ENCODE measurements at regions not wholly inside any gene's neighbourhood (a gene's known extent, or its start where the extent isn't known, plus 50 kb on each side); places are given as distances from the start of the nearest gene placed in this dataset.

- no peak overlapping the region for H2AFZ ChIP-seq (ENCODE audit: low read depth)
- DNase-seq = no peak
- H3K9me3 ChIP-seq = no peaks in the 10 kb centered on the region
- TF ChIP-seq POLR2AphosphoS5 (IDR thresholded peaks at IDR 0.05; ENCODE audit: low read depth, low read length) = no peak
- TF ChIP-seq USF2 (IDR thresholded peaks at IDR 0.05; ENCODE audit: borderline replicate concordance, low read depth, low read length) = no peak
- no peak for TF ChIP-seq EZH2phosphoT487 (IDR thresholded peaks at IDR 0.05; ENCODE audit: borderline replicate concordance, low read depth)
- TF ChIP-seq JUND (IDR thresholded peaks at IDR 0.05) = no peak
- H3K4me1 ChIP-seq (ENCODE audit: control insufficient read depth in 1 of 2, insufficient read depth in 2 of 2, low read depth in 1 of 2, low read length in 1 of 2) = no peaks in the 10 kb centered on the region
- H3K9ac ChIP-seq = no peak overlapping the region
- ChIA-PET POLR2A (no interaction called here), CTCF (no interaction called here)
- WGBS (ENCODE audit: low lambda C conversion rate) = 33% methylated on average over 3 of the region's 3 CpGs
- H3K4me3 ChIP-seq (ENCODE audit: low read depth in 2 of 2, low read length in 1 of 2) = no peak overlapping the region
- no peak overlapping the region for H3K27ac ChIP-seq (ENCODE audit: low read depth in 2 of 2, low read length in 1 of 2)
- H3F3A ChIP-seq (replicated peaks; ENCODE audit: insufficient read depth) = no peaks in the 10 kb centered on the region
- H3K9me2 ChIP-seq = no peaks in the 10 kb centered on the region
- H3K36me3 ChIP-seq (replicated peaks in 1 of 2; ENCODE audit: control insufficient read depth in 1 of 2, insufficient read depth in 2 of 2, low read length in 1 of 2) = peaks cover 0 to under 1% of the 10 kb centered on the region in 2 experiments
- no peaks in the 10 kb centered on the region for H3K79me2 ChIP-seq (ENCODE audit: insufficient read depth)
- no peaks in the 10 kb centered on the region for H4K20me1 ChIP-seq (ENCODE audit: insufficient read depth)
- no peak overlapping the region for H3K4me2 ChIP-seq
- H3K27me3 ChIP-seq (ENCODE audit: insufficient read depth) = no peaks in the 10 kb centered on the region
Observed at GRCh38 chr3:74489050-74489792, 125.2 kb downstream of the CNTN3 start.

GRCh38 chr3:74479915-74480314, 134.5 kb downstream of the CNTN3 start:
- Histone ChIP-seq H3K4me3 (ENCODE audit: low read depth in 2 of 2, low read length in 1 of 2) (no peak overlapping the region), H3F3A (replicated peaks; ENCODE audit: insufficient read depth) (no peaks in the 10 kb centered on the region), H3K4me1 (ENCODE audit: control insufficient read depth in 1 of 2, insufficient read depth in 2 of 2, low read depth in 1 of 2, low read length in 1 of 2) (no peaks in the 10 kb centered on the region), H3K9ac (no peak overlapping the region), H3K36me3 (replicated peaks in 1 of 2; ENCODE audit: control insufficient read depth in 1 of 2, insufficient read depth in 2 of 2, low read length in 1 of 2) (peaks cover 0 to 5% of the 10 kb centered on the region in 2 experiments), H2AFZ (ENCODE audit: low read depth) (no peak overlapping the region), H3K27ac (ENCODE audit: low read depth in 2 of 2, low read length in 1 of 2) (no peak overlapping the region), H3K4me2 (no peak overlapping the region), H3K27me3 (ENCODE audit: insufficient read depth) (no peaks in the 10 kb centered on the region), H3K9me3 (no peaks in the 10 kb centered on the region), H3K79me2 (ENCODE audit: insufficient read depth) (no peaks in the 10 kb centered on the region), H3K9me2 (no peaks in the 10 kb centered on the region), H4K20me1 (ENCODE audit: insufficient read depth) (no peaks in the 10 kb centered on the region)
- ChIA-PET POLR2A (no interaction called here), CTCF (no interaction called here)
- DNase-seq = no peak
- TF ChIP-seq TAF1 (IDR thresholded peaks at IDR 0.05; ENCODE audit: borderline replicate concordance, low read depth, low read length) (no peak), GATA2 (CRISPR knock-in tag; IDR thresholded peaks at IDR 0.05) (no peak), FOXJ3 (CRISPR knock-in tag; IDR thresholded peaks at IDR 0.05) (no peak), EP300 (IDR thresholded peaks at IDR 0.05; ENCODE audit: borderline replicate concordance in 1 of 2, low read depth in 1 of 2, low read length in 1 of 2) (no peak), RCOR1 (IDR thresholded peaks at IDR 0.05; ENCODE audit: low read length) (no peak), NFIC (IDR thresholded peaks at IDR 0.05; ENCODE audit: borderline replicate concordance) (no peak), TEAD4 (IDR thresholded peaks at IDR 0.05; ENCODE audit: borderline replicate concordance, insufficient read depth) (no peak), CTCF (IDR thresholded peaks at IDR 0.05) (no peak), REST (IDR thresholded peaks at IDR 0.05; ENCODE audit: low read depth, low read length) (no peak), CHD2 (IDR thresholded peaks at IDR 0.05; ENCODE audit: low read length, partially characterized antibody) (no peak), RXRA (IDR thresholded peaks at IDR 0.05; ENCODE audit: borderline replicate concordance, low read depth) (no peak), RAD21 (IDR thresholded peaks at IDR 0.05; ENCODE audit: low read length) (no peak), USF1 (IDR thresholded peaks at IDR 0.05; ENCODE audit: borderline replicate concordance, low read depth) (no peak), YY1 (IDR thresholded peaks at IDR 0.05; ENCODE audit: low read depth) (no peak), TCF12 (IDR thresholded peaks at IDR 0.05) (no peak), FOXM1 (IDR thresholded peaks at IDR 0.05; ENCODE audit: low read depth) (no peak), FOSL2 (IDR thresholded peaks at IDR 0.05; ENCODE audit: borderline replicate concordance, low read depth) (no peak), NRF1 (IDR thresholded peaks at IDR 0.05; ENCODE audit: low read depth, low read length) (no peak), GABPA (IDR thresholded peaks at IDR 0.05; ENCODE audit: low read depth) (no peak)
